Neural cell (in vitro differentiated cells): ENCODE measurements at regions not wholly inside any gene's neighbourhood (a gene's known extent, or its start where the extent isn't known, plus 50 kb on each side); places are given as distances from the start of the nearest gene placed in this dataset.

ENCODE experiments used
- H2AFZ ChIP-seq: fragments of 200-600, 300-800 bp; sonication (generic), shearing (Covaris generic); 2 replicates; pipeline ENCODE4 v1.6.0; 2014; ENCODE audit warnings: low read depth, mild to moderate bottlenecking, antibody characterized with exemption, low read length, moderate library complexity
- H3F3A ChIP-seq: fragments of 200-600 bp; shearing (Covaris generic); 2 replicates; pipeline ENCODE4 v1.6.1; 2016; ENCODE audit warnings: mild to moderate bottlenecking, moderate library complexity, mixed read lengths, antibody characterized with exemption, low read length; ENCODE audit not compliant: insufficient read depth, poor library complexity, severe bottlenecking
- H3K27ac ChIP-seq: fragments of 200-600, 300-800 bp; sonication (generic), shearing (Covaris generic); 2 replicates; pipeline ENCODE4 v1.5.1; 2014; ENCODE audit warnings: mild to moderate bottlenecking, low read length, moderate library complexity
- H3K27me3 ChIP-seq: fragments of 300-800, 200-600 bp; sonication (generic), shearing (Covaris generic); 2 replicates; pipeline ENCODE4 v1.6.0; 2014; ENCODE audit warnings: mild to moderate bottlenecking, low read depth, low read length, moderate library complexity; ENCODE audit not compliant: insufficient read depth
- H3K36me3 ChIP-seq: fragments of 300-800, 200-600 bp; sonication (generic), shearing (Covaris generic); 2 replicates; pipeline ENCODE4 v1.5.1; 2014; ENCODE audit warnings: mild to moderate bottlenecking, antibody characterized with exemption, low read length, moderate library complexity; ENCODE audit not compliant: insufficient read depth
- H3K4me2 ChIP-seq: fragments of 300-800, 200-600 bp; sonication (generic), shearing (Covaris generic); 2 replicates; pipeline ENCODE4 v1.6.0; 2014; ENCODE audit warnings: mild to moderate bottlenecking, low read length
- H3K4me3 ChIP-seq: fragments of 300-800, 200-600 bp; sonication (generic), shearing (Covaris generic); 2 replicates; pipeline ENCODE4 v1.5.1; 2014; ENCODE audit warnings: mild to moderate bottlenecking, low read length, moderate library complexity
- H3K79me2 ChIP-seq: fragments of 200-600 bp; shearing (Covaris generic); replicated peaks from 2 replicates; pipeline ENCODE4 v1.6.0; 2014; ENCODE audit warnings: mild to moderate bottlenecking, low read length, moderate library complexity; ENCODE audit not compliant: insufficient read depth
- H3K9ac ChIP-seq: fragments of 300-800, 200-600 bp; sonication (generic), shearing (Covaris generic); 2 replicates; pipeline ENCODE4 v1.6.1; 2016; ENCODE audit warnings: mild to moderate bottlenecking, low read length, mixed read lengths
- H3K9me2 ChIP-seq: fragments of 200-600 bp; shearing (Covaris generic); 2 replicates; pipeline ENCODE4 v1.6.1; 2016; ENCODE audit warnings: mild to moderate bottlenecking, low read length, mixed read lengths; ENCODE audit not compliant: insufficient read depth
- H3K9me3 ChIP-seq: fragments of 200-600, 300-800 bp; sonication (generic), shearing (Covaris generic); 2 replicates; pipeline ENCODE4 v1.6.1; 2016; ENCODE audit warnings: mild to moderate bottlenecking, mixed run types, low read length, moderate library complexity, mixed read lengths
- H4K20me1 ChIP-seq: fragments of 200-600 bp; shearing (Covaris generic); 2 replicates; pipeline ENCODE4 v1.6.1; 2016; ENCODE audit warnings: mild to moderate bottlenecking, mixed run types; ENCODE audit not compliant: insufficient read depth
- CTCF ChIP-seq: fragments of 450-650 bp; IDR thresholded peaks from 2 replicates; pipeline ENCODE4 v1.5.1; 2014; ENCODE audit warnings: antibody characterized with exemption, mild to moderate bottlenecking, moderate library complexity; ENCODE audit not compliant: poor library complexity, severe bottlenecking
- EP300 ChIP-seq: fragments of 450-650 bp; conservative IDR thresholded peaks from 2 replicates; pipeline ENCODE4 v1.6.1; 2014; ENCODE audit warnings: antibody characterized with exemption, mild to moderate bottlenecking, moderate library complexity; ENCODE audit not compliant: poor library complexity, severe bottlenecking
- EZH2 ChIP-seq: fragments of 200-600, 300-800 bp; shearing (Covaris generic), sonication (generic); IDR thresholded peaks from 2 replicates; pipeline ENCODE4 v1.6.1; 2014; ENCODE audit warnings: antibody characterized with exemption, low read length, borderline replicate concordance, mild to moderate bottlenecking; ENCODE audit not compliant: insufficient read depth, poor library complexity, severe bottlenecking
- MXI1 ChIP-seq: fragments of 450-650 bp; conservative IDR thresholded peaks from 2 replicates; pipeline ENCODE4 v1.6.1; 2014; ENCODE audit warnings: antibody characterized with exemption, mild to moderate bottlenecking; ENCODE audit not compliant: poor library complexity, severe bottlenecking
- POLR2AphosphoS5 ChIP-seq: IDR thresholded peaks from 2 replicates; pipeline ENCODE4 v1.6.1; 2012
- RAD21 ChIP-seq: fragments of 450-650 bp; conservative IDR thresholded peaks from 2 replicates; pipeline ENCODE4 v1.6.1; 2014; ENCODE audit warnings: antibody characterized with exemption, mild to moderate bottlenecking, moderate library complexity
- REST ChIP-seq: IDR thresholded peaks from 2 replicates; pipeline ENCODE4 v1.6.1; 2012; ENCODE audit warnings: borderline replicate concordance
- SMC3 ChIP-seq: fragments of 450-650 bp; conservative IDR thresholded peaks from 2 replicates; pipeline ENCODE4 v1.6.1; 2014; ENCODE audit warnings: antibody characterized with exemption, mild to moderate bottlenecking, moderate library complexity; ENCODE audit not compliant: poor library complexity
- TAF1 ChIP-seq: IDR thresholded peaks from 2 replicates; pipeline ENCODE4 v1.6.1; 2012; ENCODE audit warnings: low read depth

- TF ChIP-seq TAF1, result no peak
- TF ChIP-seq POLR2AphosphoS5, result no peak
- TF ChIP-seq RAD21, result no peak
- TF ChIP-seq REST, result no peak
- TF ChIP-seq SMC3, result no peak
- no peak for TF ChIP-seq EZH2
- no peak for TF ChIP-seq CTCF
- no peak for TF ChIP-seq MXI1
- no peak for TF ChIP-seq EP300
- Histone ChIP-seq H4K20me1 (no peaks in the 10 kb centered on the region), H3K9me2 (no peaks in the 10 kb centered on the region), H3K27ac (no peak overlapping the region), H3K4me2 (no peak overlapping the region), H3K36me3 (no peaks in the 10 kb centered on the region), H2AFZ (no peak overlapping the region), H3K79me2 (no peaks in the 10 kb centered on the region), H3K27me3 (no peaks in the 10 kb centered on the region), H3F3A (no peaks in the 10 kb centered on the region), H3K4me3 (no peak overlapping the region), H3K9ac (no peak overlapping the region), H3K9me3 (no peaks in the 10 kb centered on the region)
These were observed 270.4 kb upstream of the EEF2KMT start for GRCh38 chr16:5367951-5368350.

GRCh38 chr16:5366126-5366525 lies 268.5 kb upstream of the EEF2KMT start:
- no peak overlapping the region for H3K9ac ChIP-seq
- H3K9me3 ChIP-seq, result no peaks in the 10 kb centered on the region
- no peaks in the 10 kb centered on the region for H4K20me1 ChIP-seq
- H3K4me2 ChIP-seq, result no peak overlapping the region
- H3F3A ChIP-seq, result no peaks in the 10 kb centered on the region
- H3K4me3 ChIP-seq, result no peak overlapping the region
- H3K27ac ChIP-seq, result no peak overlapping the region
- no peaks in the 10 kb centered on the region for H3K9me2 ChIP-seq
- H3K79me2 ChIP-seq, result no peaks in the 10 kb centered on the region
- no peak overlapping the region for H2AFZ ChIP-seq
- TF ChIP-seq RAD21 (no peak), CTCF (no peak), EZH2 (no peak), SMC3 (no peak), MXI1 (no peak), REST (no peak), EP300 (no peak), POLR2AphosphoS5 (no peak), TAF1 (no peak)
- no peaks in the 10 kb centered on the region for H3K27me3 ChIP-seq
- H3K36me3 ChIP-seq, result no peaks in the 10 kb centered on the region
